GM23248 (cell line): ENCODE measurements at regions not wholly inside any gene's neighbourhood (a gene's known extent, or its start where the extent isn't known, plus 50 kb on each side); places are given as distances from the start of the nearest gene placed in this dataset.

Experiments used
- EZH2 ChIP-seq: fragments of 200-600 bp; sonication (generic); IDR thresholded peaks from 2 replicates; pipeline ENCODE4 v1.6.1; 2018; ENCODE audit warnings: antibody characterized with exemption, mild to moderate bottlenecking; ENCODE audit not compliant: insufficient read depth, poor library complexity, severe bottlenecking
- EZH2phosphoT487 ChIP-seq: fragments of 200-600 bp; sonication (generic); IDR thresholded peaks from 2 replicates; pipeline ENCODE4 v1.6.1; 2018; ENCODE audit warnings: antibody characterized with exemption, moderate library complexity, mild to moderate bottlenecking, low read depth; ENCODE audit not compliant: insufficient read depth

- TF ChIP-seq EZH2 (no peak), EZH2phosphoT487 (no peak)
Measured at GRCh38 chr1:38190983-38191382, 144.4 kb upstream of the POU3F1 start.
